IPS-18a (cell line): ENCODE measurements at regions not wholly inside any gene's neighbourhood (a gene's known extent, or its start where the extent isn't known, plus 50 kb on each side); places are given as distances from the start of the nearest gene placed in this dataset.

Experiments
- H3K27ac ChIP-seq: one replicate; pipeline ENCODE4 v1.5.1; 2013; ENCODE audit warnings: low read length
- H3K27me3 ChIP-seq: one replicate; pipeline ENCODE4 v1.6.1; 2013; ENCODE audit warnings: mild to moderate bottlenecking, low read length; ENCODE audit not compliant: control insufficient read depth, insufficient read depth
- H3K36me3 ChIP-seq: one replicate; pipeline ENCODE4 v1.6.1; 2013; ENCODE audit warnings: low read depth, low read length; ENCODE audit not compliant: control insufficient read depth
- H3K4me1 ChIP-seq: one replicate; pipeline ENCODE4 v1.6.1; 2013; ENCODE audit warnings: low read depth, low read length; ENCODE audit not compliant: control insufficient read depth
- H3K4me3 ChIP-seq: one replicate; pipeline ENCODE4 v1.5.1; 2013; ENCODE audit warnings: low read length
- H3K9ac ChIP-seq: one replicate; pipeline ENCODE4 v1.6.1; 2013; ENCODE audit warnings: mild to moderate bottlenecking, low read length, moderate library complexity
- H3K9me3 ChIP-seq: one replicate; pipeline ENCODE4 v1.6.1; 2013; ENCODE audit warnings: low read depth, low read length; ENCODE audit not compliant: control insufficient read depth

DNA sequence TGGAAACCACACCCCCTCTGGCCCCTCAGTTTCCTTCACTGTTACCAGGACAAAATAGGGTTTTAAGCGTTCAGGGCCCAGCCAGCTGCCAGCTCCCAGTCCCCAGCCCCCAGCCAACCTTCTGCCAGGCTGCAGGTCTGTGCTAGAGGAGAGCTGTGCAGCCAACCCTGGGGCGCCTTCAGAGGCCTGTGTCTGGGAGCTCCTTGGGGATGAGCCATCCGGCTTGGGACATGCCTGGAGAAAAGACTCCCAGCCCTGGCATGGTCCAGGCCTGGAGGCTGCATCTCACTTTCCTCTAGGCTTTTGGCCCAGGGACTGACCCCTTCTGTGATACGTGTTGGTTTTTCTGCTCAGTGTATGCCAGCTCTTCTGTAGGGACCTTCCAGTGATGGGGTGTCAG lies 487.6 kb upstream of the MGMT start:
- H3K36me3 ChIP-seq, result no peaks in the 10 kb centered on the region
- no peaks in the 10 kb centered on the region for H3K4me1 ChIP-seq
- H3K27ac ChIP-seq, result no peak overlapping the region
- no peak overlapping the region for H3K9ac ChIP-seq
- H3K9me3 ChIP-seq, result no peaks in the 10 kb centered on the region
- no peaks in the 10 kb centered on the region for H3K27me3 ChIP-seq
- H3K4me3 ChIP-seq, result no peak overlapping the region

DNA sequence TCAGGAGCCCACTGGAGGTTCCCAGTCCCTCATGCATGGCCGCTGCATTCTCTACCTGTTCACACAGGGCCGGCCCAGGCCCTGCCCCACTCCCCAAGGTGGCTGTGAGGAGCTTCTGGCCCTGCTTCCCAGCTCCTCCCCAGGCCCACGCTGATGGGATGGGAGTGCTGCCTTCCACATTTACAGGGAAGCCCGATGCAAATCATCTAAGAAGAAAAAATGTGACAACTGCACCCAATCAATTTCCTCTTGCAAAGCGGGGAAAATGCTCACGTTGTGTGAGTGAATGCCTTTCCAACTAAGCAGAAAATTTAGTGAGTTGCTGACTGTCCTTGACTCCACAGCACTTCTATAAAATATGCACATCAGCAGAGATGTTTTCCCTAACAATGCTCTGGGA lies 485.8 kb upstream of the MGMT start:
- no peaks in the 10 kb centered on the region for H3K9me3 ChIP-seq
- no peak overlapping the region for H3K27ac ChIP-seq
- H3K36me3 ChIP-seq, result no peaks in the 10 kb centered on the region
- H3K4me3 ChIP-seq, result no peak overlapping the region
- H3K9ac ChIP-seq, result no peak overlapping the region
- no peaks in the 10 kb centered on the region for H3K4me1 ChIP-seq
- H3K27me3 ChIP-seq, result no peaks in the 10 kb centered on the region

DNA sequence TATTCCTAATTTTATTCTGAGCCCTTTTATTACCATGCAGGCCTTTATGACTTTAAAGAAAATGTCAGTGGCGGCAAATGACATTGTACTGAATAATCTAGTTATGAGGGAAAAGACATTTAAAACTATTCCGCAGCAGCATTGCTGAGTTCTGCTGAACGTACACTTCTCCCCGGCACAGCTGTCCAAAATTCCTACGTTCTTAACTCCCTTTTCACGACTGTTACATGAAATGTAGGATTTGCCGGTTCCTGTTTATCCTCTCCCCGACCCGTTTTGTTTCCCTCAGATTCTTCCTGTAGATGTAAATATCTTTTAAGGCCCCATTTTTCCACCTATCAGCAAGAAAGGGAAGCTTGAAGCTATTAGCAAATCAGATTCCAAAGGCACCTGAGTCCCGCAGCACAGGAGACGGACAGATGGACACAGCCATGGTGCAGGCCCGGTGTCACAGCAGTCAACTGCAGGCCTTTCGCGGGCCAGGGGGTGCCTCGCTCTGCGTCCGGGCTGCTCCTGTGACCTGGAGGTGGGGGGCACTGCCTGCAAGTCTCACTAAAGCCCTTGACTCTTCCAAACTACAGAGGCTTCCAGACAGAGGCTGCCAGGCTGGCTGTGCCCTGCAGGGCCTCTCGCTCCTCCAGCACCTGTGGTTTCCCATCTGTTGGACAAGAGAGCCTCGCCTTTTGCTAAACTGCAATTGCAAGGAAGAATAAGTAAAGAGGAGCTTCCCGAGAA lies 485.0 kb upstream of the MGMT start:
- Histone ChIP-seq H3K9ac (no peak overlapping the region), H3K4me3 (no peak overlapping the region), H3K4me1 (no peaks in the 10 kb centered on the region), H3K9me3 (no peaks in the 10 kb centered on the region), H3K27me3 (no peaks in the 10 kb centered on the region), H3K36me3 (no peaks in the 10 kb centered on the region), H3K27ac (no peak overlapping the region)

DNA sequence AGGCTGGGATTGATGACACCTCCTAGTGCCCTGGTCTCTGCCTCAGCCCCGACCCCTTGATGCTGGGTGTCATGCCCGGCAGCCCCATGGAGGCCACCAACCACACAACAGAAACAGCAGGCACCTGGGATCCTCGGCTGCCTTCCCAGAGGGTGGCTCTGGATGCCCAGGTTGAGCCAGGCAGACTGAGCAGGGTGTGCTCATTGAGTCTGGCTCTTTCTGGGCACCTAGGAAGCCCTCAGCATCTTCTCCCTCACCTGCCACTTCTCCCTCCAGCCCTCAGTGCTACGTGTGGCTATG lies 484.5 kb upstream of the MGMT start:
- Histone ChIP-seq H3K27ac (no peak overlapping the region), H3K36me3 (no peaks in the 10 kb centered on the region), H3K27me3 (no peaks in the 10 kb centered on the region), H3K4me1 (no peaks in the 10 kb centered on the region), H3K9ac (no peak overlapping the region), H3K4me3 (no peak overlapping the region), H3K9me3 (no peaks in the 10 kb centered on the region)

DNA sequence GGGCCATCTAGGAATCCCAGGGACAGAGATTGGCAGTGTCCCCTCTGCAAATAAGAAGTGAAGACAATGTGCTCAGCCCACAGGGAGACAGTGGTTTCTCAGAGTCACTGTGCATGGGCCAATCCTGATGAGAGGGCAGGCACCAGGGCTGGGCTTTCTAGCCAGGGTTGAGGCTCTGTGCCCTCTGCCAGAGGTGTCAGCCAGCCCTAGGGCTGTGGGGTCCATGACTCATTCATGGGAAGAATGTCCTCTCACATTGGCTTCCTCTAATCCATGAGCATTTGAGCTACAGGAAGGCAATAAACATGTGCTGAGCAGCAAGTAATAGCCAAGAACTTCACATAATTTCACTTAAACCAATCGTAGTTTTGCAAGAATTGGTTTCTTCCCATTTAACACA lies 482.0 kb upstream of the MGMT start:
- Histone ChIP-seq H3K27me3 (no peaks in the 10 kb centered on the region), H3K27ac (no peak overlapping the region), H3K9ac (no peak overlapping the region), H3K4me3 (no peak overlapping the region), H3K4me1 (no peaks in the 10 kb centered on the region), H3K36me3 (no peaks in the 10 kb centered on the region), H3K9me3 (no peaks in the 10 kb centered on the region)

DNA sequence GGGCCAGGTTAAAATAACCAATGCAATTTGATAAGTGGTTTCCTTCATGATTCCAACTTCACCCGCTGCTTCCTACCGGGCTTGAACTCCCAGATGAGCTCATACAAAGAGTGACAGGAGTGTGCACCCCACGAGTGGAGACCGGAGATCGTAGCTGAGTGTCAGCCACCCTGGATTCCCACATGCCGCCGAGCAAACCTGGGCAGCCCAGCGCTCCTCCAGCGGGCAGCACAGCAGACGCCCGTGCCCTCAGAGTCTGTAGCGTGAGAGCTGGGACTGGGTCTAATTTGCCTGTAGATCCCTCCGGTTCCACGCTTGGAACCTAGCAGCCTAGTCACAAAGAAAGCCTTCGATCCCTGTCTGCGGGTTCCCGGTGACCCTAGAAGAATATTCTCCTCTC lies 476.1 kb upstream of the MGMT start:
- Histone ChIP-seq H3K4me1 (no peaks in the 10 kb centered on the region), H3K9ac (no peak overlapping the region), H3K27ac (no peak overlapping the region), H3K9me3 (no peaks in the 10 kb centered on the region), H3K27me3 (no peaks in the 10 kb centered on the region), H3K36me3 (no peaks in the 10 kb centered on the region), H3K4me3 (no peak overlapping the region)

DNA sequence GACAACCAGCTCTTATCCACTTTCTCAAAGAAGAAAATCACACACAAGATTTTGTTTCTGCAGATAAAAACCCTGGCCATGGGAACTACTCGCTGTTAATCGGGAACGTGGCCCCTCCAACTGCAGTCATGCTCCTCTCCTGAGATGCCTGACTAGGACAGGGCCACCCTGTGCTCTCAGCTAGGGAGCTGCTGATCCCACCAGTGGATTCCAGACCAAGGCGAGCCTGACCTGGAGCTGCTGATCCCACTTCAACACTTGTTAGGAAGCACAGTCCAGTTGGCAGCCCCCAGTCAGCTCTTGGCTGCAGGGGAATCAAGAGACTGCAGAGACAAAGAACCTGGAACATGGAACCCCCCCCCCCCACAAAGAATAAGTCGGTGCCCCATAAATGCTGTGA lies 474.3 kb upstream of the MGMT start:
- Histone ChIP-seq H3K4me1 (no peaks in the 10 kb centered on the region), H3K4me3 (no peak overlapping the region), H3K27ac (no peak overlapping the region), H3K9ac (no peak overlapping the region), H3K9me3 (no peaks in the 10 kb centered on the region), H3K36me3 (no peaks in the 10 kb centered on the region), H3K27me3 (no peaks in the 10 kb centered on the region)

DNA sequence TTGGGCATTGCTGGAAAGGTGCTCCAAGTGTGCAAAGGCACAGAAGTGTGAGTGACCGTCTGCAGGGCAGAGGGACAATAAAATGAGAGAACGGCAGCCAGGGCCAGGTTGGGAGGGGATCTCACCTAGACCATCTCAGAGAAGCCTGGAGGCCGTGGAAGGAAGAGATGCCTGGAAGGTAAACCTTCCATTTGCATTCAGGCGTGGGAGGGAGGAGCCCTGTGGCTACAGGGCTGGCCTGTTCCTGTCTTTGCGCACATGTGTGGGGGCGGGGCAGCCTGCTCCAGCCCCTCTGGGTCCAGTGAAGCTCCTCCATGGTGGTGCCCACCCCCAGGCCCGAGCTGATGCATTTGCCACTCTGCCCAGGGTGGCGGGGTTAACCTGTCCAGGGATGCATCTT lies 473.6 kb upstream of the MGMT start:
- H3K36me3 ChIP-seq, result no peaks in the 10 kb centered on the region
- H3K27ac ChIP-seq, result no peak overlapping the region
- H3K9ac ChIP-seq, result no peak overlapping the region
- no peaks in the 10 kb centered on the region for H3K9me3 ChIP-seq
- H3K4me3 ChIP-seq, result no peak overlapping the region
- no peaks in the 10 kb centered on the region for H3K27me3 ChIP-seq
- H3K4me1 ChIP-seq, result no peaks in the 10 kb centered on the region

DNA sequence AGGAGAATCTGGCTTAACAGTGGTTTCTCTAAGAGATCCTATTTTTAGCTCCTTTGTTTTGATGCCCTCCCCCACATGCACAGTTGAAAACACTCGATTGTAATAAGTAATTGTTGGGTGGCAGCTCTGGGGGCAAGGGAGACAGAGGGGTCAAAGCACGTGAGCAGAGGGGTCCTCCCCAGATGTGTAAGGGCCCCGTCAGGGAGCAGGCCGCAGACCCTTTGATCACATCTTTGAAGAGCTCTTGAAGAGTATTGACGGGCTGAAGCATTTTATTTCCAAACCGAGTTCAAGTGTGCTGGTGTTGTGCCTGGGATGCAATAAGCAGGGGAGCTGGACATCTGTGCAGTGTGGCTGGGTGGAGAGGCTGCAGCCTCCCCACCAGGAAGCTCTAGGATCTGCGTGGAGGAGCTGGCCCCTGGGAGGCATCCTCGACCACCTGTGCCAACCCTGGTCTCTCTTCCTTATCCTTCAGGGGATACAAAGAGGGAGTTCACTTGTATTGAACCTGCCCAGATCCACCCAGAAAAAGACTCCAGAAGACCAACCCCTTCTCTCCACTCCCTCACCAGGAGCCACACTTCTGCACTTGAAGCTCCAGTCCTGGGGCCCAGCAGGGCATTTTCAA lies 473.0 kb upstream of the MGMT start:
- no peak overlapping the region for H3K4me3 ChIP-seq
- H3K27me3 ChIP-seq, result no peaks in the 10 kb centered on the region
- no peak overlapping the region for H3K27ac ChIP-seq
- no peaks in the 10 kb centered on the region for H3K9me3 ChIP-seq
- H3K4me1 ChIP-seq, result no peaks in the 10 kb centered on the region
- no peak overlapping the region for H3K9ac ChIP-seq
- no peaks in the 10 kb centered on the region for H3K36me3 ChIP-seq

DNA sequence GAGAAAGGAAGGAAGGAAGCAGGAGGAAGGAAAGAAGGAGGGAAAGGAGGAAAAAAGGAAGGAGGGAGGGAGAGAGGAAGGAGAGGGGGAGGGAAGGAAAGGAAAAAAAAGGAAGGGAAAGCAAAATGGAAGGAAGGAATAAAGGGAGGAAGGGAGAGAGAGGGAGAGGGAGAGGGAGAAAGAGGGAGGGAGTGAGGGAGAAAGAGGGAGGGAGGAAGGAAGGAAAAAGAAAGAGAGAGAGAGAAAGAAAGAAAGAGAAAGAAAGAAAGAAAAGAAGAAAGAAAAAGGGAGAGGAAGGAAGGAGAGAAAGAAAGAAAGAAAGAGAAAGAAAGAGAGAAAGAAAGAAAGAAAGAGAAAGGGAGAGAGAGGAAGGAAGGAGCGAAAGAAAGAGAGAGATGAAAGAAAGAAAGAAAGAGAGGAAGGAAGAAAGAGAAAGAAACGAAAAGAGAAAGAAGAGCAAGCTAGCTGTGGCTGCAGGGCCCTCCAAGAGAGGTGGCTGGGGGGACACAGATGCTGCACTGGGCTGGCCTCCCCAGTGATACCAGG lies 472.4 kb upstream of the MGMT start:
- Histone ChIP-seq H3K27ac (no peak overlapping the region), H3K4me1 (no peaks in the 10 kb centered on the region), H3K9me3 (no peaks in the 10 kb centered on the region), H3K36me3 (no peaks in the 10 kb centered on the region), H3K27me3 (no peaks in the 10 kb centered on the region), H3K9ac (no peak overlapping the region), H3K4me3 (no peak overlapping the region)

DNA sequence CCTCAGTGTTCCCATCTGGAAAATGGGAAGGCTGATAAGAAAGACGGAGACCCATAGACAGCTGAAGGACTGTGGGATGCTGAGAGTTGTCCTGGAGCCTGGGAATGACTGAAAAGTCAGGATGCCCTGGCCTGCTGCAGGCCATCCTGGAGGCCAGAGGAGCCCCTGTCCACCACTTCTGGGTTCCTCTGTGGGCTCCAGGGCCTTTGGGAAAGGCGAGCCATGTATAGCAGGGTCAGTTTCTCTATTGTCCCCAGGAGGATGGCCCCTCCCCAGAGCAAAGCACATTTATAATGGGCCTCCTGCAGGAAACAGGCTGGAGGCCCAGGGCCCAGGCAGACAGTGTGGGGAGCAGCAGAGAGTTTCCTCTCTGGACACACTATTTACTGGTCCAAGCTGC lies 471.4 kb upstream of the MGMT start:
- no peaks in the 10 kb centered on the region for H3K27me3 ChIP-seq
- no peak overlapping the region for H3K4me3 ChIP-seq

DNA sequence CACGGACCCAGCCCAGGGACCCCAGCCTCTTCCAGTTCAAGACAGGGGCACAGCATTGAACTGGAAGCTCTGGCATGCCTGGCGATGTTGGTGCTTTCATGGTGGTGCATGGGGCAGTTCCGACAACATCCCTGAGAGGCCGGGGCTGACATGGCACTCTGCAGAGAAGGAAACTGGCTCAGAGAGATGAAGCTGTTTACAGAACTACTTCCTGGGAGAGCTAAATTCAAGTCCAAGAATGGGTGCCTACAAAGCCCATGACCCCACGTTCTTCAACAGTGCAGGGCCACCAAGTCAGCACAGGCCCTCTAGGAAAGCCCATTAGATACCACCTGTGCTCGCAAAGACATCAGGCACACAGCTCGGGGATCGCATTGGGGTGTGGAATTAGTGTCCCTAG lies 470.9 kb upstream of the MGMT start:
- Histone ChIP-seq H3K9ac (no peak overlapping the region), H3K27me3 (no peaks in the 10 kb centered on the region), H3K36me3 (no peaks in the 10 kb centered on the region), H3K4me1 (no peaks in the 10 kb centered on the region), H3K27ac (no peak overlapping the region), H3K4me3 (no peak overlapping the region), H3K9me3 (no peaks in the 10 kb centered on the region)

More for the DNA sequence above, 471.4 kb upstream of the MGMT start:
- no peak overlapping the region for H3K9ac ChIP-seq
- no peaks in the 10 kb centered on the region for H3K36me3 ChIP-seq
- H3K4me1 ChIP-seq, result no peaks in the 10 kb centered on the region
- no peaks in the 10 kb centered on the region for H3K9me3 ChIP-seq
- H3K27ac ChIP-seq, result no peak overlapping the region
